ENCODE measurements at regions not wholly inside any gene's neighbourhood (a gene's known extent, or its start where the extent isn't known, plus 50 kb on each side); places are given as distances from the start of the nearest gene placed in this dataset.

DNA sequence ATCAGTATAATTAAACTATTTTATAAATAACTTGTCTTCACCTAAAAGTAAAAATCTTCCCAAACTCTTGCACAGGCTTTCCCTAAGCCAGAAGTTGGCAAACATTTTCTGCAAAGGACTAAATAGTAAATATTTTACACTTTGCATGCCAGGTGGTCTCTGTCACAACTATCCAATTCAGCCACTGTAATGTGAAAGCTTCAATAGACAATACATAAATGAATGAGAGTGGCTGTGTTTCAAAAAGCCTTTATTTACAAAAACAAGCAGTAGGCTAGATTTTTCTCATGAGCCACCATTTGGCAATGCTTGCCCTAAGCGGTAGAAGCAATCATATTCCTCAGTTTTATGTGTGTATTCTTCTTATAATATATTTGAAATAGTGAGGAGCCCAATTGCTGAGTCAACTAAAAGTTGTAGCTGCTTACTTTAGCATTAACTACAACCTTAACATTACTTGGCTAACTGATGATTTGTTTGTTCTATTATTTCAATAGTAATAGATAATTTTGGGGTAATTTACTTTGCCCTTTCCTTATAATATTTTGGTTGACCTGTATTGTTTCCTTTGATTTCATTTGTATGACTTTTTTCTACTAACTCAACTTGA, 236.0 kb upstream of the SYT1 start:
- Histone ChIP-seq H3K4me2 (no peak overlapping the region), H2AFZ (ENCODE audit: low read depth) (no peak overlapping the region), H3K27ac (ENCODE audit: low read depth in 2 of 2, low read length in 1 of 2) (no peak overlapping the region), H3K4me1 (ENCODE audit: control insufficient read depth in 1 of 2, insufficient read depth in 2 of 2, low read depth in 1 of 2, low read length in 1 of 2) (no peaks in the 10 kb centered on the region; a peak in 1 of 4 replicates), H3K9me3 (peaks cover 5% of the 10 kb centered on the region; the same call in 1 of the 2 replicates), H3K4me3 (ENCODE audit: low read depth in 2 of 2, low read length in 1 of 2) (no peak overlapping the region), H3K27me3 (ENCODE audit: insufficient read depth) (no peaks in the 10 kb centered on the region), H3K79me2 (ENCODE audit: insufficient read depth) (no peaks in the 10 kb centered on the region), H4K20me1 (ENCODE audit: insufficient read depth) (no peaks in the 10 kb centered on the region), H3K9ac (no peak overlapping the region), H3K36me3 (replicated peaks in 1 of 2; ENCODE audit: control insufficient read depth in 1 of 2, insufficient read depth in 2 of 2, low read length in 1 of 2) (peaks cover 0 to 2% of the 10 kb centered on the region in 2 experiments), H3F3A (replicated peaks; ENCODE audit: insufficient read depth) (no peaks in the 10 kb centered on the region), H3K9me2 (peaks cover 5% of the 10 kb centered on the region; the same call in 1 of the 2 replicates)
- ChIA-PET POLR2A (no interaction called here), CTCF (no interaction called here)
- no peak for DNase-seq
- 86% methylated on average over 1 of the region's 1 CpG for WGBS (ENCODE audit: low lambda C conversion rate)
- TF ChIP-seq ELF1 (IDR thresholded peaks at IDR 0.05) (no peak), YY1 (IDR thresholded peaks at IDR 0.05; ENCODE audit: low read depth) (no peak)
- TF ChIP-seq, protein P1, sequence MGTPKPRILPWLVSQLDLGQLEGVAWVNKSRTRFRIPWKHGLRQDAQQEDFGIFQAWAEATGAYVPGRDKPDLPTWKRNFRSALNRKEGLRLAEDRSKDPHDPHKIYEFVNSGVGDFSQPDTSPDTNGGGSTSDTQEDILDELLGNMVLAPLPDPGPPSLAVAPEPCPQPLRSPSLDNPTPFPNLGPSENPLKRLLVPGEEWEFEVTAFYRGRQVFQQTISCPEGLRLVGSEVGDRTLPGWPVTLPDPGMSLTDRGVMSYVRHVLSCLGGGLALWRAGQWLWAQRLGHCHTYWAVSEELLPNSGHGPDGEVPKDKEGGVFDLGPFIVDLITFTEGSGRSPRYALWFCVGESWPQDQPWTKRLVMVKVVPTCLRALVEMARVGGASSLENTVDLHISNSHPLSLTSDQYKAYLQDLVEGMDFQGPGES (IDR thresholded peaks at IDR 0.05; ENCODE audit: low read depth, low read length) = no peak

DNA sequence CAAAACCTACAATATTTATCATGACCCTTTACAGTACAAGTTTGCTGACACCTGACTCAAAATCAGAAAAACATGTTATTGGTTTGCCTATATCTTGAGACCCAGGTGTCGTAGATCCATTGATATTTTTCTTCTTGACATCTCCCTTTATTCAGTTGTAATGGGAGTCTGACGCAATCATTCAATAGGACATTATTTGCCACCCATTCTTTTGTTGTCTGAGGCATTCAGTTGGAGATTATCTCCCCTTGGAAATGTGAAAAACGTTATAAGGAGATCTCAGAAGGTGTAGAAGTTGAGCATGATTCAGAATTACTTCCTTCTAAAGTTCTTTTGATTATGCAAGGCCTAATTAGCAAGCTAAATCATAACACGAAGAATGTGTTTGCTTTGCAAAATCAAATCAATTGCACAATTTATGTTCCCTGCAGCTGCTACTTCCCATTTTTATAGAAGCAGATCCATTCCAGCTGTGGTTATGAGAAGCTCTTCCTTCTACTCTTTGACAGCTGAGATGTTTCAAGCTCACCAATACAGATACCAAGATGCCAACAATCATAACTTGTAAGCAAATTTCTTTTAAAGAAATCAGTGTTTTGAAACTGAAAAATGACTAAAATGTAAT, 228.2 kb upstream of the SYT1 start:
- H3K9ac ChIP-seq = no peak overlapping the region
- no peaks in the 10 kb centered on the region for H3K9me2 ChIP-seq
- H4K20me1 ChIP-seq (ENCODE audit: insufficient read depth) = no peaks in the 10 kb centered on the region
- CTCF ChIA-PET = no interaction called here
- no peak overlapping the region for H3K27ac ChIP-seq (ENCODE audit: low read depth in 2 of 2, low read length in 1 of 2)
- TF ChIP-seq NRF1 (IDR thresholded peaks at IDR 0.05; ENCODE audit: low read depth, low read length) = no peak
- TF ChIP-seq JUND (IDR thresholded peaks at IDR 0.05) = no peak
- no peak for TF ChIP-seq TAF1 (IDR thresholded peaks at IDR 0.05; ENCODE audit: borderline replicate concordance, low read depth, low read length)
- TF ChIP-seq MEF2A (IDR thresholded peaks at IDR 0.05; ENCODE audit: borderline replicate concordance, low read depth) = no peak
- TF ChIP-seq, protein P1 (IDR thresholded peaks at IDR 0.05; ENCODE audit: low read depth, low read length) = no peak
- TF ChIP-seq RXRA (IDR thresholded peaks at IDR 0.05; ENCODE audit: borderline replicate concordance, low read depth) = no peak
- 71% methylated on average over 4 of the region's 4 CpGs for WGBS (ENCODE audit: low lambda C conversion rate)
- H2AFZ ChIP-seq (ENCODE audit: low read depth) = no peak overlapping the region
- no peaks in the 10 kb centered on the region for H3K27me3 ChIP-seq (ENCODE audit: insufficient read depth)
- no peaks in the 10 kb centered on the region for H3K36me3 ChIP-seq (replicated peaks in 1 of 2; ENCODE audit: control insufficient read depth in 1 of 2, insufficient read depth in 2 of 2, low read length in 1 of 2)
- no peaks in the 10 kb centered on the region; a peak in 1 of 4 replicates for H3K4me1 ChIP-seq (ENCODE audit: control insufficient read depth in 1 of 2, insufficient read depth in 2 of 2, low read depth in 1 of 2, low read length in 1 of 2)
- H3K4me2 ChIP-seq = no peak overlapping the region
- no peak overlapping the region for H3K4me3 ChIP-seq (ENCODE audit: low read depth in 2 of 2, low read length in 1 of 2)
- POLR2A ChIA-PET = no interaction called here
- no peaks in the 10 kb centered on the region for H3F3A ChIP-seq (replicated peaks; ENCODE audit: insufficient read depth)
- DNase-seq = no peak
- no peaks in the 10 kb centered on the region for H3K9me3 ChIP-seq
- no peaks in the 10 kb centered on the region for H3K79me2 ChIP-seq (ENCODE audit: insufficient read depth)
